ENCODE measurements at regions not wholly inside any gene's neighbourhood (a gene's known extent, or its start where the extent isn't known, plus 50 kb on each side); places are given as distances from the start of the nearest gene placed in this dataset.

GRCh38 chr7:98463837-98464557 lies 63.1 kb upstream of the BAIAP2L1 start:
- DNase-seq, result no peak

- no peak for DNase-seq
These were observed 62.2 kb upstream of the BAIAP2L1 start for GRCh38 chr7:98462911-98463633.

- no peak for DNase-seq
These were observed 60.0 kb upstream of the BAIAP2L1 start for GRCh38 chr7:98460902-98461301.

- no peak for DNase-seq
These were observed 58.6 kb upstream of the BAIAP2L1 start for GRCh38 chr7:98459529-98459928.

- no peak for DNase-seq
These were observed 57.4 kb upstream of the BAIAP2L1 start for GRCh38 chr7:98458090-98458875.

GRCh38 chr7:98456866-98457265 lies 56.0 kb upstream of the BAIAP2L1 start:
- DNase-seq, result no peak

- DNase-seq, result no peak
These were observed 51.9 kb upstream of the BAIAP2L1 start for GRCh38 chr7:98452791-98453190.

Data from NCI-H1105 (cell line).